Pons (tissue), 1 donor: ENCODE measurements at regions not wholly inside any gene's neighbourhood (a gene's known extent, or its start where the extent isn't known, plus 50 kb on each side); places are given as distances from the start of the nearest gene placed in this dataset.
A peak's percentile ranks its signal among the peaks of the same experiment; 100 is the strongest.
"Not testable (repeated sequence)": the region's sequence is repeated elsewhere in the genome, so short reads cannot be mapped to it uniquely, and the experiment has no call there.

Experiments
- DNase-seq: peaks from one replicate; pipeline ENCODE4 v3.0.0-alpha.2; 2016; ENCODE audit warnings: low spot score

GRCh38 chr21:32884062-32884461 lies 112.5 kb upstream of the PAXBP1 start:
- DNase-seq, result no peak

- DNase-seq, result no peak
Observed at GRCh38 chr21:32886339-32886738, 114.8 kb upstream of the PAXBP1 start.

- DNase-seq, result no peak
Observed at GRCh38 chr21:32887026-32887425, 115.5 kb upstream of the PAXBP1 start.

- DNase-seq, result no peak
Observed at GRCh38 chr21:32888971-32889370, 117.4 kb upstream of the PAXBP1 start.

- DNase-seq, result no peak
Observed at GRCh38 chr21:32889596-32889995, 118.0 kb upstream of the PAXBP1 start.

- DNase-seq, result no peak
Observed at GRCh38 chr21:32894321-32894720, 122.8 kb upstream of the PAXBP1 start.

GRCh38 chr21:32900814-32901213 lies 124.9 kb upstream of the OLIG2 start:
- no peak for DNase-seq

- no peak for DNase-seq
Observed at GRCh38 chr21:32907521-32907920, 118.2 kb upstream of the OLIG2 start.

- DNase-seq, result no peak
Observed at GRCh38 chr21:32908534-32908933, 117.2 kb upstream of the OLIG2 start.

GRCh38 chr21:32909393-32909792 lies 116.3 kb upstream of the OLIG2 start:
- DNase-seq, result no peak

- no peak for DNase-seq
Observed at GRCh38 chr21:32914424-32915039, 111.2 kb upstream of the OLIG2 start.

GRCh38 chr21:32915099-32915498 lies 110.6 kb upstream of the OLIG2 start:
- DNase-seq, result no peak

- DNase-seq, result no peak
Observed at GRCh38 chr21:32916088-32916487, 109.6 kb upstream of the OLIG2 start.

GRCh38 chr21:32916522-32917099 lies 109.1 kb upstream of the OLIG2 start:
- DNase-seq, result no peak

- peak; percentile 12 for DNase-seq
Observed at GRCh38 chr21:32917362-32918135, 108.2 kb upstream of the OLIG2 start.

- DNase-seq, result no peak
Observed at GRCh38 chr21:32918478-32919120, 107.1 kb upstream of the OLIG2 start.

- DNase-seq, result no peak
Observed at GRCh38 chr21:32920474-32920873, 105.3 kb upstream of the OLIG2 start.

- no peak for DNase-seq
Observed at GRCh38 chr21:32921632-32922230, 104.0 kb upstream of the OLIG2 start.

GRCh38 chr21:32925098-32925497 lies 100.6 kb upstream of the OLIG2 start:
- DNase-seq, result no peak

- no peak for DNase-seq
Observed at GRCh38 chr21:32929633-32930038, 96.1 kb upstream of the OLIG2 start.

GRCh38 chr21:32930673-32931072 lies 95.1 kb upstream of the OLIG2 start:
- no peak for DNase-seq

GRCh38 chr21:32934068-32934467 lies 91.7 kb upstream of the OLIG2 start:
- not testable (repeated sequence) for DNase-seq
